SK-N-SH (cell line): ENCODE measurements at regions not wholly inside any gene's neighbourhood (a gene's known extent, or its start where the extent isn't known, plus 50 kb on each side); places are given as distances from the start of the nearest gene placed in this dataset.
A peak's percentile ranks its signal among the peaks of the same experiment; 100 is the strongest.

Source experiments
- CTCF ChIA-PET: fragments of 300-600, 350-600 bp; formaldehyde crosslinking; extraction: SDS; loops from one replicate; lab custom pipeline; 2021; lab: Yijun Ruan, JAX
- POLR2A ChIA-PET: fragments of 350-600 bp; sonication (Branson Sonifier 250); formaldehyde crosslinking; extraction: SDS; loops from one replicate; lab custom pipeline; 2020; ENCODE audit warnings: antibody characterized with exemption, inconsistent platforms; lab: Yijun Ruan, JAX
- DNase-seq: peaks from one replicate; pipeline ENCODE4 v3.0.0; 2012
- H2AFZ ChIP-seq: fragments of 200-600 bp; sonication (generic); 2 replicates; pipeline ENCODE4 v1.8.1; 2016; ENCODE audit warnings: antibody characterized with exemption, mild to moderate bottlenecking, low read depth
- H3F3A ChIP-seq: fragments of 200-600 bp; sonication (generic); replicated peaks from 2 replicates; pipeline ENCODE3; 2016; ENCODE audit warnings: antibody characterized with exemption, mild to moderate bottlenecking; ENCODE audit not compliant: insufficient read depth
- H3K27ac ChIP-seq, 2 experiments: fragments of 200-500 bp in 1 of 2; fragments of 200-600 bp in 1 of 2; sonication (Bioruptor generic) in 1 of 2; sonication (generic), shearing (Covaris generic) in 1 of 2; 2 replicates each; pipeline versions ENCODE4 v1.5.1 to v1.6.1; 2014 to 2016; ENCODE audit warnings: low read depth in 2 of 2, inconsistent platforms in 1 of 2, low read length in 1 of 2, mild to moderate bottlenecking in 1 of 2, mixed read lengths in 1 of 2
- H3K27me3 ChIP-seq: fragments of 200-600 bp; sonication (generic), shearing (Covaris generic); 2 replicates; pipeline ENCODE4 v1.6.1; 2016; ENCODE audit warnings: mixed run types; ENCODE audit not compliant: insufficient read depth
- H3K36me3 ChIP-seq, 2 experiments: fragments of 200-500 bp in 1 of 2; fragments of 200-600 bp in 1 of 2; sonication (Bioruptor generic) in 1 of 2; sonication (generic) in 1 of 2; replicated peaks in 1 of 2; 2 replicates each; pipeline versions ENCODE3 to v1.5.1; 2014 to 2016; ENCODE audit warnings: low read length in 1 of 2, mild to moderate bottlenecking in 1 of 2; ENCODE audit not compliant: insufficient read depth in 2 of 2, control insufficient read depth in 1 of 2
- H3K4me1 ChIP-seq, 2 experiments: fragments of 200-500 bp in 1 of 2; fragments of 200-600 bp in 1 of 2; sonication (Bioruptor generic) in 1 of 2; sonication (generic), shearing (Covaris generic) in 1 of 2; 2 replicates each; pipeline versions ENCODE4 v1.5.1 to v1.6.1; 2014 to 2016; ENCODE audit warnings: low read depth in 1 of 2, low read length in 1 of 2, mixed run types in 1 of 2; ENCODE audit not compliant: insufficient read depth in 2 of 2, control insufficient read depth in 1 of 2
- H3K4me2 ChIP-seq: fragments of 200-600 bp; sonication (generic), shearing (Covaris generic); 2 replicates; pipeline ENCODE4 v1.6.1; 2017; ENCODE audit warnings: mixed run types
- H3K4me3 ChIP-seq, 2 experiments: fragments of 200-500 bp in 1 of 2; fragments of 200-600 bp in 1 of 2; sonication (Bioruptor generic) in 1 of 2; sonication (generic), shearing (Covaris generic) in 1 of 2; 2 replicates each; pipeline versions ENCODE4 v1.5.1 to v1.8.1; 2014 to 2016; ENCODE audit warnings: low read depth in 2 of 2, inconsistent platforms in 1 of 2, low read length in 1 of 2, mild to moderate bottlenecking in 1 of 2, mixed read lengths in 1 of 2, moderate library complexity in 1 of 2
- H3K79me2 ChIP-seq: fragments of 200-600 bp; sonication (generic); 2 replicates; pipeline ENCODE4 v1.8.1; 2017; ENCODE audit warnings: mild to moderate bottlenecking; ENCODE audit not compliant: insufficient read depth
- H3K9ac ChIP-seq: fragments of 200-600 bp; sonication (generic); 2 replicates; pipeline ENCODE4 v1.6.1; 2017; ENCODE audit warnings: mixed run types
- H3K9me2 ChIP-seq: fragments of 200-600 bp; sonication (generic); 2 replicates; pipeline ENCODE4 v1.6.1; 2017; ENCODE audit warnings: mixed run types
- H3K9me3 ChIP-seq: fragments of 200-600 bp; sonication (generic); 2 replicates; pipeline ENCODE4 v1.6.1; 2017; ENCODE audit warnings: mixed run types, mild to moderate bottlenecking, moderate library complexity
- H4K20me1 ChIP-seq: fragments of 200-600 bp; sonication (generic); 2 replicates; pipeline ENCODE4 v1.6.1; 2017; ENCODE audit warnings: mild to moderate bottlenecking, mixed run types; ENCODE audit not compliant: insufficient read depth
- CTCF ChIP-seq: fragments of 200-600 bp; sonication (generic); IDR thresholded peaks from 2 replicates; pipeline ENCODE4 v1.6.1; 2017; ENCODE audit warnings: antibody characterized with exemption, mild to moderate bottlenecking, moderate library complexity
- ELF1 ChIP-seq: IDR thresholded peaks from 2 replicates; pipeline ENCODE4 v1.4.0; 2012
- EZH2phosphoT487 ChIP-seq: fragments of 200-600 bp; sonication (generic); IDR thresholded peaks from 2 replicates; pipeline ENCODE4 v1.6.1; 2017; ENCODE audit warnings: low read depth, mixed run types, mild to moderate bottlenecking, antibody characterized with exemption, moderate library complexity, borderline replicate concordance
- MEF2A ChIP-seq: IDR thresholded peaks from 2 replicates; pipeline ENCODE4 v1.4.0; 2012; ENCODE audit warnings: low read depth, borderline replicate concordance
- NFIC ChIP-seq: IDR thresholded peaks from 2 replicates; pipeline ENCODE4 v1.4.0; 2012; ENCODE audit warnings: borderline replicate concordance
- POLR2AphosphoS5 ChIP-seq: IDR thresholded peaks from 2 replicates; pipeline ENCODE4 v1.6.1; 2012; ENCODE audit warnings: low read depth, low read length
- RXRA ChIP-seq: IDR thresholded peaks from 2 replicates; pipeline ENCODE4 v1.4.0; 2012; ENCODE audit warnings: low read depth, mild to moderate bottlenecking, borderline replicate concordance
- SIN3A ChIP-seq: IDR thresholded peaks from 2 replicates; pipeline ENCODE4 v1.6.1; 2012; ENCODE audit warnings: low read depth, mild to moderate bottlenecking, low read length, moderate library complexity, borderline replicate concordance
- SMC3 ChIP-seq: IDR thresholded peaks from 2 replicates; pipeline ENCODE4 v1.6.1; 2012; ENCODE audit warnings: low read depth, low read length, improper control_type of control experiment
- TEAD4 ChIP-seq: IDR thresholded peaks from 2 replicates; pipeline ENCODE4 v1.4.0; 2012; ENCODE audit warnings: mild to moderate bottlenecking, borderline replicate concordance; ENCODE audit not compliant: insufficient read depth
- USF1 ChIP-seq: IDR thresholded peaks from 2 replicates; pipeline ENCODE4 v1.4.0; 2012; ENCODE audit warnings: low read depth, borderline replicate concordance
- YY1 ChIP-seq: IDR thresholded peaks from 2 replicates; pipeline ENCODE4 v1.4.0; 2012; ENCODE audit warnings: low read depth, mild to moderate bottlenecking
- WGBS: methylation state at CpG from one replicate; pipeline ENCODE4 v1.1.6; 2017; ENCODE audit warnings: low lambda C conversion rate; 5-methylcytosine and 5-hydroxymethylcytosine counted together

- H3K27me3 ChIP-seq: no peaks in the 10 kb centered on the region
- TF ChIP-seq YY1 (no peak), MEF2A (no peak), SIN3A (no peak)
- TF ChIP-seq, all 33 proteins: peak for 0
- no peaks in the 10 kb centered on the region for H3F3A ChIP-seq
- no peak overlapping the region for H3K4me2 ChIP-seq
- H3K27ac ChIP-seq: no peak overlapping the region
- no peak overlapping the region for H3K9ac ChIP-seq
- H3K4me3 ChIP-seq: no peak overlapping the region
- no peaks in the 10 kb centered on the region for H4K20me1 ChIP-seq
- H3K4me1 ChIP-seq: no peaks in the 10 kb centered on the region
- POLR2A ChIA-PET: no interaction called here
- H3K79me2 ChIP-seq: no peaks in the 10 kb centered on the region
- H3K9me2 ChIP-seq: no peaks in the 10 kb centered on the region
- CTCF ChIA-PET: no interaction called here
- H3K36me3 ChIP-seq: no peaks in the 10 kb centered on the region
- H2AFZ ChIP-seq: no peak overlapping the region
- no peaks in the 10 kb centered on the region for H3K9me3 ChIP-seq
- 0% methylated on average over 1 of the region's 1 CpG for WGBS
- no peak for DNase-seq
Observed at GRCh38 chr5:13227513-13227912, 717.0 kb downstream of the DNAH5 start.

GRCh38 chr5:13218518-13218917, 726.0 kb downstream of the DNAH5 start:
- Histone ChIP-seq H3K4me2 (no peak overlapping the region), H3K9me2 (no peaks in the 10 kb centered on the region), H3K27ac (no peak overlapping the region), H3K4me1 (no peaks in the 10 kb centered on the region), H3K36me3 (no peaks in the 10 kb centered on the region), H2AFZ (no peak overlapping the region), H3K4me3 (no peak overlapping the region), H3F3A (no peaks in the 10 kb centered on the region), H3K9me3 (no peaks in the 10 kb centered on the region), H3K79me2 (no peaks in the 10 kb centered on the region), H3K27me3 (no peaks in the 10 kb centered on the region), H3K9ac (no peak overlapping the region), H4K20me1 (no peaks in the 10 kb centered on the region)
- 5% methylated on average over 2 of the region's 2 CpGs for WGBS
- ChIA-PET POLR2A (no interaction called here), CTCF (interaction anchor here (1.2 kb wide), 1 partner anchor 739 kb away, joined by 3 read pairs; no protein-coding TSS in a partner anchor)
- TF ChIP-seq CTCF (peak; percentile 44), SMC3 (peak; percentile 25; the same call in 1 of the 2 replicates), NFIC (no peak)
- no peak for DNase-seq

- Histone ChIP-seq H3K4me2 (no peak overlapping the region), H3K36me3 (no peaks in the 10 kb centered on the region), H3K4me3 (no peak overlapping the region), H3K4me1 (no peaks in the 10 kb centered on the region), H2AFZ (no peak overlapping the region), H4K20me1 (no peaks in the 10 kb centered on the region), H3K27ac (no peak overlapping the region), H3K9ac (no peak overlapping the region), H3K9me3 (no peaks in the 10 kb centered on the region), H3K27me3 (no peaks in the 10 kb centered on the region), H3K9me2 (no peaks in the 10 kb centered on the region), H3F3A (no peaks in the 10 kb centered on the region), H3K79me2 (no peaks in the 10 kb centered on the region)
- no peak for TF ChIP-seq USF1
- no peak for TF ChIP-seq POLR2AphosphoS5
- TF ChIP-seq SIN3A: no peak
- TF ChIP-seq ELF1: no peak
- TF ChIP-seq EZH2phosphoT487: no peak
- TF ChIP-seq RXRA: no peak
- no peak for TF ChIP-seq TEAD4
- CTCF ChIA-PET: no interaction called here
- 12% methylated on average over 2 of the region's 2 CpGs for WGBS
- POLR2A ChIA-PET: no interaction called here
- no peak for DNase-seq
Observed at GRCh38 chr5:13217636-13218035, 726.9 kb downstream of the DNAH5 start.
